Fibroblast of lung (primary cell): ENCODE measurements at regions not wholly inside any gene's neighbourhood (a gene's known extent, or its start where the extent isn't known, plus 50 kb on each side); places are given as distances from the start of the nearest gene placed in this dataset.

ENCODE experiments used
- DNase-seq, 2 donors: peaks; one replicate each; pipeline versions ENCODE4 v3.0.0 to v3.0.0-alpha.2; 2010; ENCODE audit warnings: low read depth in 2 of 2
- H2AFZ ChIP-seq: 2 replicates; pipeline ENCODE4 v1.5.1; 2012; ENCODE audit warnings: low read length, control low read depth, inconsistent platforms
- H3K27ac ChIP-seq: 2 replicates; pipeline ENCODE4 v1.5.1; 2011; ENCODE audit warnings: low read length, control low read depth; ENCODE audit not compliant: insufficient read depth
- H3K27me3 ChIP-seq: 2 replicates; pipeline ENCODE4 v1.5.1; 2011; ENCODE audit warnings: mild to moderate bottlenecking, low read length; ENCODE audit not compliant: control insufficient read depth, insufficient read depth
- H3K36me3 ChIP-seq: 2 replicates; pipeline ENCODE4 v1.5.1; 2011; ENCODE audit warnings: low read length; ENCODE audit not compliant: control insufficient read depth, insufficient read depth
- H3K4me1 ChIP-seq: 2 replicates; pipeline ENCODE4 v1.5.1; 2011; ENCODE audit warnings: low read length; ENCODE audit not compliant: control insufficient read depth, insufficient read depth; ENCODE audit errors: extremely low read depth
- H3K4me2 ChIP-seq: 2 replicates; pipeline ENCODE4 v1.5.1; 2011; ENCODE audit warnings: low read length, control low read depth; ENCODE audit not compliant: insufficient read depth; ENCODE audit errors: extremely low read depth
- H3K4me3 ChIP-seq, 4 experiments: fragments of 200-600 bp in 1 of 4; sonication (generic) in 1 of 4; replicated peaks in 1 of 4; 2 replicates each; pipeline ENCODE4 v1.5.1; 2011 to 2016; ENCODE audit warnings: low read length in 4 of 4, low read depth in 3 of 4, mild to moderate bottlenecking in 3 of 4, control low read depth in 2 of 4, inconsistent platforms in 1 of 4, mixed read lengths in 1 of 4; ENCODE audit not compliant: insufficient read depth in 1 of 4; ENCODE audit errors: control extremely low read depth in 1 of 4
- H3K79me2 ChIP-seq: 2 replicates; pipeline ENCODE4 v1.5.1; 2012; ENCODE audit warnings: mild to moderate bottlenecking, low read length, inconsistent platforms; ENCODE audit not compliant: control insufficient read depth, insufficient read depth
- H3K9ac ChIP-seq: 2 replicates; pipeline ENCODE4 v1.5.1; 2011; ENCODE audit warnings: mild to moderate bottlenecking, low read length, control low read depth; ENCODE audit not compliant: insufficient read depth
- H3K9me3 ChIP-seq: 2 replicates; pipeline ENCODE4 v1.5.1; 2012; ENCODE audit warnings: low read depth, low read length; ENCODE audit not compliant: control insufficient read depth, insufficient read depth
- H4K20me1 ChIP-seq: 2 replicates; pipeline ENCODE4 v1.5.1; 2011; ENCODE audit warnings: low read length; ENCODE audit not compliant: control insufficient read depth, insufficient read depth; ENCODE audit errors: extremely low read depth
- EZH2 ChIP-seq: IDR thresholded peaks from 2 replicates; pipeline ENCODE4 v1.5.1; 2012; ENCODE audit warnings: low read length, control low read depth, mild to moderate bottlenecking; ENCODE audit errors: missing control alignments
- TF ChIP-seq, protein P1 (sequence below), 2 donors: IDR thresholded peaks in 1 of 2; conservative IDR thresholded peaks in 1 of 2; 1 replicate in 1 of 2; 2 replicates in 1 of 2; pipeline ENCODE4 v1.5.1; 2011 to 2012; ENCODE audit warnings: low read length in 2 of 2, control low read depth in 1 of 2, inconsistent platforms in 1 of 2, low read depth in 1 of 2, mild to moderate bottlenecking in 1 of 2

DNA sequence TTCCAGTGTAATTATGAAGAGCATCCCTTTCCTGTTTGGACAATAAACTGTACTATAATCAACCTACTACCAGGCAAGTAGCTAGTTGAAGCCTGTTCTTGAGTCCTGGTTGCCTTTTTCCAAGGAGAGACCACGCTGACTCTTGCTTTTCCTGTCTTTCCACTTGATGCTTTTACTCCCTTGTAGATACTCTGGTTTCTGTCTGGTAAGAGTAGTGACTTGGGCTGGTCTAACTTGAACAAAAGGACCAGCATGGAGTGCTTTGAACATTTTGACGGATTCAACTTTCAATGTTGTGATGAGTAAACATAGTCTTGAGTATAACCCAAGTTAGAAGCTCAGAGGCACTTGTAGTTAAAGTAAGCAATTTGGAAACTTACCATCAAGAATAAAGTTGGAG lies 464.3 kb downstream of the GADD45G start:
- H2AFZ ChIP-seq = no peak overlapping the region
- H3K79me2 ChIP-seq = no peaks in the 10 kb centered on the region

DNA sequence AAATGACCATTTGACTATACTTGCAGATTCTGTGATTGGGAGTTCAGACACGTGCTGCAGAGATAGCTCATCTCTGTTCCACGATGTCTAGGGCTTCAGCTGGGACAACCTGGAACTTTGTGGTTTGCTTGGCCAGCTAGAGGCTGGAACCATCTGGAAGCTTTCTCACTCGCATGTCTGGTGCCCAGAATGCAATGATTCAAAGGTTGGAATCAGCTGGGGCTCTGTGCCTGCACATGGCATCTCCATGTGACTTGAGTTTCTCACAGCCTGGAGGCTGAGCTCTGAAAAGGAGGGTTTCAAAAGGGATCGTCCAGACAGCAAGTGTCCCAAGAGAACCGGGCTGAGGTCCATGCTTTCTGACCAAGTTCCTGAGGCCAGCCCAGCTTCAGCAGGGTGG lies 465.2 kb downstream of the GADD45G start:
- Histone ChIP-seq H4K20me1 (no peaks in the 10 kb centered on the region), H3K9me3 (no peaks in the 10 kb centered on the region), H3K79me2 (no peaks in the 10 kb centered on the region), H3K4me3 (no peak overlapping the region), H2AFZ (no peak overlapping the region), H3K4me1 (no peaks in the 10 kb centered on the region), H3K27me3 (no peaks in the 10 kb centered on the region), H3K4me2 (no peak overlapping the region), H3K9ac (no peak overlapping the region), H3K36me3 (no peaks in the 10 kb centered on the region), H3K27ac (no peak overlapping the region)
- DNase-seq = no peak
- TF ChIP-seq, protein P1, sequence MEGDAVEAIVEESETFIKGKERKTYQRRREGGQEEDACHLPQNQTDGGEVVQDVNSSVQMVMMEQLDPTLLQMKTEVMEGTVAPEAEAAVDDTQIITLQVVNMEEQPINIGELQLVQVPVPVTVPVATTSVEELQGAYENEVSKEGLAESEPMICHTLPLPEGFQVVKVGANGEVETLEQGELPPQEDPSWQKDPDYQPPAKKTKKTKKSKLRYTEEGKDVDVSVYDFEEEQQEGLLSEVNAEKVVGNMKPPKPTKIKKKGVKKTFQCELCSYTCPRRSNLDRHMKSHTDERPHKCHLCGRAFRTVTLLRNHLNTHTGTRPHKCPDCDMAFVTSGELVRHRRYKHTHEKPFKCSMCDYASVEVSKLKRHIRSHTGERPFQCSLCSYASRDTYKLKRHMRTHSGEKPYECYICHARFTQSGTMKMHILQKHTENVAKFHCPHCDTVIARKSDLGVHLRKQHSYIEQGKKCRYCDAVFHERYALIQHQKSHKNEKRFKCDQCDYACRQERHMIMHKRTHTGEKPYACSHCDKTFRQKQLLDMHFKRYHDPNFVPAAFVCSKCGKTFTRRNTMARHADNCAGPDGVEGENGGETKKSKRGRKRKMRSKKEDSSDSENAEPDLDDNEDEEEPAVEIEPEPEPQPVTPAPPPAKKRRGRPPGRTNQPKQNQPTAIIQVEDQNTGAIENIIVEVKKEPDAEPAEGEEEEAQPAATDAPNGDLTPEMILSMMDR (conservative IDR thresholded peaks at IDR 0.05 in 1 of 2, IDR thresholded peaks at IDR 0.05 in 1 of 2; ENCODE audit: low read depth in 1 of 2, low read length in 2 of 2) = no peak
- no peak for TF ChIP-seq EZH2

More for the DNA sequence above, 464.3 kb downstream of the GADD45G start:
- Histone ChIP-seq H3K4me2 (no peak overlapping the region), H3K27ac (no peak overlapping the region), H4K20me1 (no peaks in the 10 kb centered on the region), H3K27me3 (no peaks in the 10 kb centered on the region), H3K9me3 (no peaks in the 10 kb centered on the region), H3K9ac (no peak overlapping the region), H3K36me3 (no peaks in the 10 kb centered on the region), H3K4me1 (no peaks in the 10 kb centered on the region), H3K4me3 (no peak overlapping the region)
- DNase-seq = no peak
- TF ChIP-seq, protein P1 (conservative IDR thresholded peaks at IDR 0.05 in 1 of 2, IDR thresholded peaks at IDR 0.05 in 1 of 2; ENCODE audit: low read depth in 1 of 2, low read length in 2 of 2) = no peak
- TF ChIP-seq EZH2 = no peak

DNA sequence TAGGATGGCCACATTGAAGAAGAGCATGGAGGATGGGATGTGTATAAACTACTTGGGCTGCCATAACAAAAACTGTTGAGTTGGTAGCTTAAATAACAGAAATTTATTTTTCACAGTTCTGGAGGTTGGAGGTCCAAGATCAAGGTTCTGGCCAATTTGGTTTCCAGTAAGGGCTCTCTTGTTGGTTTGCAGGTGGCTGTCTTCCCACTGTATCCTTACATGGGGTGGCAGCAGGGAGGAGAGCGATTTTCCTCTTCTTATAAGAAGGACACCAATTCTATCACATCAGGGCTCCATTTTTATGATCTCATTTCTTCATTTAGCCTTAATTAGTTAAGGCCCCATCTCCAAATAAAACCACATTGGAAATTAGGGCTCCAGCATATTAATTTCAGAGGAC lies 465.7 kb downstream of the GADD45G start:
- no peak overlapping the region for H3K27ac ChIP-seq
- no peaks in the 10 kb centered on the region for H4K20me1 ChIP-seq
- TF ChIP-seq, protein P1 (conservative IDR thresholded peaks at IDR 0.05 in 1 of 2, IDR thresholded peaks at IDR 0.05 in 1 of 2; ENCODE audit: low read depth in 1 of 2, low read length in 2 of 2) = no peak
- no peak for TF ChIP-seq EZH2
- no peaks in the 10 kb centered on the region for H3K9me3 ChIP-seq
- H3K9ac ChIP-seq = no peak overlapping the region
- no peaks in the 10 kb centered on the region for H3K4me1 ChIP-seq
- no peaks in the 10 kb centered on the region for H3K36me3 ChIP-seq
- H2AFZ ChIP-seq = no peak overlapping the region
- no peaks in the 10 kb centered on the region for H3K79me2 ChIP-seq
- no peak overlapping the region for H3K4me2 ChIP-seq
- no peak for DNase-seq
- no peaks in the 10 kb centered on the region for H3K27me3 ChIP-seq
- H3K4me3 ChIP-seq = no peak overlapping the region
